ENCODE measurements at regions not wholly inside any gene's neighbourhood (a gene's known extent, or its start where the extent isn't known, plus 50 kb on each side); places are given as distances from the start of the nearest gene placed in this dataset.
"Not testable (repeated sequence)": the region's sequence is repeated elsewhere in the genome, so short reads cannot be mapped to it uniquely, and the experiment has no call there.

DNA sequence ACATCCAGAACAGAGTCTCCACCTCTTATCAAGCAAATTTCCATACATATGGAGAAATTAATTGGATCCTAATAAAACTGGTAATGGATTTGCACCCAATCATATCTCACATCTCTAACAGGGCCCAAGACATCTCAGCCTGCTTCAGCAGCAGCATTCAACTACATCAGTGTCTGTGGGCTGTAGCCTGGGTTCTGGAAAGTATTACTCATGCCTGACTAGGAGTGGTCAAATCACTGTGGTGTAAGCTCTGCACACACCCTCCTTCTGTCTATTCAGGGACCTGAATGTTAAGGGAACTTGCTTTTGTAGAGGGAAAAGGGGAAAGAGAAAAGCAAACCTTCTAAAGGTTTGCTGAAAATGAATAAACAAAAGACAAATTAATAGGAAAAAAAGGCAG is 607.7 kb downstream of the RPIA start:
- H3K4me3 Mint-ChIP-seq; CTCF ChIA-PET; H3K36me3 Mint-ChIP-seq; H3K36me3 ChIP-seq (ENCODE audit: insufficient read depth, low read length); POLR2A ChIA-PET; H3K27ac Mint-ChIP-seq; H3K4me3 ChIP-seq (ENCODE audit: low read length); H3K9me3 ChIP-seq (ENCODE audit: low read length); H3K4me1 Mint-ChIP-seq; H3K9me3 Mint-ChIP-seq; H3K27me3 ChIP-seq (ENCODE audit: insufficient read depth, low read length, poor library complexity, severe bottlenecking); H3K27ac ChIP-seq (ENCODE audit: low read depth, low read length); H3K27me3 Mint-ChIP-seq; H3K4me1 ChIP-seq (ENCODE audit: insufficient read depth, low read length): not testable (repeated sequence)
- DNase-seq, result peak in 1 of 5 donors; percentile 3

DNA sequence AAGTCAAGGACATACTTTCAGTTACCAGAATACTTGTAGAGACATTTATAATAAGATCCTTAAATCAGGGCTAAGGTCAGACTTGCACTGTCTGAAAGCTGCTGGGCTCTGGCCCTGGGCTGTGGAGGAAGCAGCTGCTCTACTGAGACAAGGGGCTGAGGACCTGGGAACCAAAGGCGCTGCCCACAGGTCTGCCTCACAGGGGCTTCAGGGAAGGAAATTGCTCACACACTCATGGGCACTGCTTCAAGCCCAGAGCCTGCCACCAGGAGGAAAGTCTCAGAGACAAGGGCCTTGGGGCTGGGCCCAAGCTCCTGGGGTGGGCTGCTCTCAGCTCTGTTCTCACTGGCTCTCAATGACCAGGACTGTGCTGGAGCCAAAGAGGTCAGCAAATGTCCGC is 614.1 kb downstream of the RPIA start:
- H3K9me3 ChIP-seq (ENCODE audit: low read length); H3K4me1 Mint-ChIP-seq; H3K27me3 ChIP-seq (ENCODE audit: insufficient read depth, low read length, poor library complexity, severe bottlenecking); CTCF ChIA-PET; H3K4me3 Mint-ChIP-seq; H3K4me3 ChIP-seq (ENCODE audit: low read length); H3K36me3 Mint-ChIP-seq; H3K27ac Mint-ChIP-seq; H3K9me3 Mint-ChIP-seq; H3K4me1 ChIP-seq (ENCODE audit: insufficient read depth, low read length); H3K27ac ChIP-seq (ENCODE audit: low read depth, low read length); H3K36me3 ChIP-seq (ENCODE audit: insufficient read depth, low read length); DNase-seq; POLR2A ChIA-PET; H3K27me3 Mint-ChIP-seq: not testable (repeated sequence)

DNA sequence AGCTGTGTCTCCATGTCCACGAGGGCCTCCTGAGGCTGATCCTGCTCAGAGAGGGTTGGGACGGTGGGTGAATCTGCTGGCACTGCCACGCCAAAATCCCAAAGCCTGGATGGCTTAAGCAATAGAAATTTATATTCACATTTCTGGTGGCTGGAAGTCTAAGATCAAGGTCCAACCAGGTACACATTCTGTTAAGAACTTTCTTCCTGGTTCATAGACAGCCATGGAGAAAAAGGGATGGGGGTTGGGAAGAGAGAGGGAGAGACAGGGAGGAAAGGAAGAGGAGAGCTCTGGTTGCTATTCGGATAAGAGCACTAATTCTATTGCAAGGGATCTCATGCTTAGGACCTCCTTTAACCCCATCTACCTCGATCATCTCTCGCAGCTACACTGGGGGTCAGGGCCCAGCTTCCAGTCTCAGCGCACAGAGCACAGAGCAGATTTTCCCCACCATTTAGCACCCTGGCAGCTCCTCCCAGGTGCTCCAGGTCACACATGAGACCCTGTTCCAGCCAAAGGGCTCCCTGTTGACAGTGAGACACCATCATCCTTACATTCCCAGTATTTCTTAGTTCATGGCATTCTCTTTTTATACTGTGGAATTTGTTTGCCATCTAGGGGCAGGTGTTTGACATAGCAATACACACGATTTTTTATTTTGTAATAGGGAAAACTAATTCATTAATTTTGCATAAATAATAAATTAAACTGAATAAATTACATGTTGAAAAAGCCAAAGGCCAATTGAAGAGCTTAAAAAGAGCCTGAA is 615.6 kb downstream of the RPIA start:
- H3K4me3 ChIP-seq (ENCODE audit: low read length); H3K9me3 ChIP-seq (ENCODE audit: low read length); H3K27me3 Mint-ChIP-seq; DNase-seq; H3K4me1 ChIP-seq (ENCODE audit: insufficient read depth, low read length); H3K27ac Mint-ChIP-seq; H3K27ac ChIP-seq (ENCODE audit: low read depth, low read length); H3K4me3 Mint-ChIP-seq; H3K27me3 ChIP-seq (ENCODE audit: insufficient read depth, low read length, poor library complexity, severe bottlenecking); H3K4me1 Mint-ChIP-seq; CTCF ChIA-PET; H3K36me3 ChIP-seq (ENCODE audit: insufficient read depth, low read length); POLR2A ChIA-PET; H3K9me3 Mint-ChIP-seq; H3K36me3 Mint-ChIP-seq: not testable (repeated sequence)

DNA sequence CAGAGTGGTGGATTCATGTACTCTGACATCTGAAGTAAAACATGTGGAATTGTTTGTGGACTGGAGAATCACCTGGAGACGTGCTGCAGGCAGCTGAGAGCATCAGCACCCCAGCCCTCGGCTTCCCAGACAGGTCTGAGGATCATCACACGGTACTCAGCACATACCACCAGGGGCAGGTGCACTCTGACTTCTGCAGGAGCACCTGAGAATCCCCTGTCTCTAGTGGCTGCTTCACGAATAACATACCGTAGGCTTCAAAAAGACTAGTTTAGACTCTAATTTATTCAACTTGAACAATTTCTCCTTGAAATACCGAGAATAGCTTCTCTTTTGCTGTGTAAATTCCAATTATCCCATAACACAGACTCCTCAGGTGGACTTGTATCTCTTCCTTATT is 627.5 kb downstream of the RPIA start:
- H3K4me3 Mint-ChIP-seq; CTCF ChIA-PET; H3K4me1 ChIP-seq (ENCODE audit: insufficient read depth, low read length); H3K36me3 Mint-ChIP-seq; H3K4me3 ChIP-seq (ENCODE audit: low read length); DNase-seq; POLR2A ChIA-PET; H3K27ac Mint-ChIP-seq; H3K36me3 ChIP-seq (ENCODE audit: insufficient read depth, low read length); H3K9me3 ChIP-seq (ENCODE audit: low read length); H3K27me3 ChIP-seq (ENCODE audit: insufficient read depth, low read length, poor library complexity, severe bottlenecking); H3K9me3 Mint-ChIP-seq; H3K27me3 Mint-ChIP-seq; H3K27ac ChIP-seq (ENCODE audit: low read depth, low read length); H3K4me1 Mint-ChIP-seq: not testable (repeated sequence)

DNA sequence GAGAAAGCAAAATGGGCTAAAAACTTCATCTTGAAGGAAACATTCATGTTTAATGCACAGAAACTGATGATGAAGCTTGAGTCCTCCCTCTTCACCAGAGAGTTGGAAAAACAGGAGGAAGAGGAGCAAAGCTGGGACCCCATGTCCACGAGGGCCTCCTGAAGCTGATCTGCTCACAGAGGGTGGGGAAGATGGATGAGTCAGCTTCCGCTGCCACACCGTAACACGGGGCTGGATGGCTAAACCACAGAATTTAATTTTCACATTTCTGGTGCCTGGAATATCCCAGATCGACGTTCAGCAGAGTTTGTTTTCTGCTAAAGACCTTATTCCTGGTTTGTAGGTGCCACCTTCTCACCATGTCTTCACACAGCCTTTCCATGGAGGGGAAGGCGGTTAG is 634.4 kb downstream of the RPIA start:
- H3K27me3 ChIP-seq (ENCODE audit: insufficient read depth, low read length, poor library complexity, severe bottlenecking); H3K4me1 ChIP-seq (ENCODE audit: insufficient read depth, low read length); H3K9me3 ChIP-seq (ENCODE audit: low read length); H3K36me3 Mint-ChIP-seq; H3K4me3 Mint-ChIP-seq; H3K36me3 ChIP-seq (ENCODE audit: insufficient read depth, low read length); H3K4me3 ChIP-seq (ENCODE audit: low read length); H3K4me1 Mint-ChIP-seq; H3K9me3 Mint-ChIP-seq; H3K27ac Mint-ChIP-seq; POLR2A ChIA-PET; CTCF ChIA-PET; DNase-seq; H3K27me3 Mint-ChIP-seq; H3K27ac ChIP-seq (ENCODE audit: low read depth, low read length): not testable (repeated sequence)

DNA sequence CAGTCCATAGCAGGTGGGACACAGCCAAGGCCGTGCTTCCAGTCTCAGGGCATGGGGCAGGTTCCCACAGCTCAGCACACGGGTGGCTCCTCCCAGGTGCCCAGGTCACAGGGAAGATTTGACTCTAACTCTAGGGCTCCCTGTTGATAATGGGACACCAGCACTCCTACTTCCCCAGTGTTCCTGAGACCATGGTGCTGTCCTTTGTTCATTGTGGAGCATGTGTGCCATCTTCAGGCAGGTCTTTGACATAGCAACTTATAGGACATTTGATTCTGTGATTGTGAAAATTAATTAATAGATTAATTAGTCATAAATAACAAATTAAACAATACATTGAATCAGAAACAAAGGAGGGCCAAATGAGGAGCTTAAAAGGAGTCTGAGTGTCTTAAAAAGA is 635.0 kb downstream of the RPIA start:
- H3K27me3 ChIP-seq (ENCODE audit: insufficient read depth, low read length, poor library complexity, severe bottlenecking); DNase-seq; CTCF ChIA-PET; H3K36me3 Mint-ChIP-seq; H3K9me3 ChIP-seq (ENCODE audit: low read length); H3K4me1 Mint-ChIP-seq; POLR2A ChIA-PET; H3K27me3 Mint-ChIP-seq; H3K9me3 Mint-ChIP-seq; H3K27ac Mint-ChIP-seq; H3K4me3 Mint-ChIP-seq; H3K36me3 ChIP-seq (ENCODE audit: insufficient read depth, low read length); H3K4me1 ChIP-seq (ENCODE audit: insufficient read depth, low read length); H3K4me3 ChIP-seq (ENCODE audit: low read length); H3K27ac ChIP-seq (ENCODE audit: low read depth, low read length): not testable (repeated sequence)

DNA sequence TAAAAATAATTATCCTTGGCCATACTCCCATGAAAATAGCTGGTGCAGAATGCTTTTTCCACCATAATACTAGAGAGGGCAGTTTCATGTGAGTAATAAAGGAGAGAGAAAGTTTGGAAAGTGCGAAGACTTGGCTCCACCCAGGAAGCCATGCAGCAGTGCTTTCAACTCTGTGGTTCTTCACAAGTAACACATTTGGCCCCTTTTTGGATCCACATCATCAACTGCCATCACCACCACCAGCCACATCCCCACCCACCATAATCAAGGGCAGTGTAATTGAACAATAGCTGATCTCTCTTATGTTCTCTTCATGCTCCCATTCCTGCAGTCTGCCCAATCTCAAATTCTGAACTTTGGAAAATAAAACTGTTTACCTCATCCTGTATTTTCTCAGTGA is 637.3 kb downstream of the RPIA start:
- H3K4me3 Mint-ChIP-seq; H3K9me3 ChIP-seq (ENCODE audit: low read length); H3K27me3 Mint-ChIP-seq; H3K4me3 ChIP-seq (ENCODE audit: low read length); H3K27me3 ChIP-seq (ENCODE audit: insufficient read depth, low read length, poor library complexity, severe bottlenecking); H3K27ac ChIP-seq (ENCODE audit: low read depth, low read length); H3K9me3 Mint-ChIP-seq; H3K36me3 ChIP-seq (ENCODE audit: insufficient read depth, low read length); H3K36me3 Mint-ChIP-seq; CTCF ChIA-PET; H3K4me1 Mint-ChIP-seq; DNase-seq; H3K27ac Mint-ChIP-seq; POLR2A ChIA-PET; H3K4me1 ChIP-seq (ENCODE audit: insufficient read depth, low read length): not testable (repeated sequence)
